ENCODE measurements at regions not wholly inside any gene's neighbourhood (a gene's known extent, or its start where the extent isn't known, plus 50 kb on each side); places are given as distances from the start of the nearest gene placed in this dataset.

GRCh38 chr14:21978184-21978998 is 304.8 kb upstream of the OR4E1 start (continued):
- no peak for TF ChIP-seq CHD7 (IDR thresholded peaks at IDR 0.05; ENCODE audit: insufficient replicate concordance, low read length)
- no peak for TF ChIP-seq TBP (IDR thresholded peaks at IDR 0.05; ENCODE audit: low read depth, low read length)
- TF ChIP-seq SIRT6 (IDR thresholded peaks at IDR 0.05; ENCODE audit: low read length) = no peak
- peak; percentile 81 to 93 (median 89) for TF ChIP-seq CTCF (IDR thresholded peaks at IDR 0.05; ENCODE audit: control extremely low read depth in 1 of 3, insufficient read depth in 1 of 3, low read depth in 1 of 3, low read length in 3 of 3)
- no peak for TF ChIP-seq NRF1 (IDR thresholded peaks at IDR 0.05; ENCODE audit: low read depth, low read length)
- no peak for TF ChIP-seq CBX5 (IDR thresholded peaks at IDR 0.05; ENCODE audit: low read depth, low read length)
- no peak for TF ChIP-seq KDM4A (IDR thresholded peaks at IDR 0.05; ENCODE audit: low read depth, low read length, severe bottlenecking)
- TF ChIP-seq GTF2F1 (IDR thresholded peaks at IDR 0.05; ENCODE audit: borderline replicate concordance, low read depth, low read length) = no peak
